Dendritic cell treated with granulocyte-macrophage colony-stimulating factor and Interleukin-4, amounts not matched to agents 40 ng/mL and 50 ng/mL, for 4 days (primary cell): ENCODE measurements at regions not wholly inside any gene's neighbourhood (a gene's known extent, or its start where the extent isn't known, plus 50 kb on each side); places are given as distances from the start of the nearest gene placed in this dataset.

Experiments
- H3K27ac Mint-ChIP-seq: one replicate; pipeline ENCODE4 v1.8.0; 2022; ENCODE audit warnings: mild to moderate bottlenecking, mixed read lengths
- H3K27me3 Mint-ChIP-seq: one replicate; pipeline ENCODE4 v1.8.0; 2022; ENCODE audit warnings: mild to moderate bottlenecking, mixed read lengths
- H3K36me3 Mint-ChIP-seq: one replicate; pipeline ENCODE4 v1.8.0; 2022; ENCODE audit warnings: low read depth, mixed read lengths
- H3K4me1 Mint-ChIP-seq: one replicate; pipeline ENCODE4 v1.8.0; 2022; ENCODE audit warnings: low read depth, mixed read lengths
- H3K4me3 Mint-ChIP-seq: one replicate; pipeline ENCODE4 v1.8.0; 2022; ENCODE audit warnings: mild to moderate bottlenecking, moderate library complexity, mixed read lengths
- H3K9me3 Mint-ChIP-seq: one replicate; pipeline ENCODE4 v1.8.0; 2022; ENCODE audit warnings: mixed read lengths
- intact Hi-C: fragments of 100-400 bp; cut with micrococcal nuclease; formaldehyde crosslinking; loops from one replicate; pipeline ENCODE4 v1.15.0; 2022

DNA sequence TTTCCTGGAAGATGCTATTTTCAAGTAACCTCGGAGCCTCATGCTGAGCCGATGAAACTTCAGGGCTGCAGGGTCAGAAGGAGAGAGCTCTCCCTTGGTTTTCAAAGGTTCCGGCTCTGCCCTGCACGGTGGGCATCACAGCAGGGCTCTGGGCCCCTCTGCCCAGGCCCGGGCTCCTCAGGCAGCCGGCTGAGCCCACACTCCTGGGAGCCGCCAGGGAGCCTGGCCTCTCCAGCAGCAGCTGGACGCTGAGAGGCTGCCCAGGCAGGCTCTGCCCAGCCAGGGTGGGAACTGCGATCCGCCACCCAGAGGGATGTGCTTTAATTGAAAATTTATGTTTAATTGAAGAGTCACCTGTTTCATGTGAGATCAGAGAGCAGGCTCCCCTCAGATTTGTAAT lies 97.5 kb upstream of the MGMT start:
- H3K27me3 Mint-ChIP-seq: peaks cover 36% of the 10 kb centered on the region
- no peaks in the 10 kb centered on the region for H3K4me1 Mint-ChIP-seq
- H3K9me3 Mint-ChIP-seq: no peaks in the 10 kb centered on the region
- intact Hi-C loops: no loop called here
- no peak overlapping the region for H3K27ac Mint-ChIP-seq
- no peak overlapping the region for H3K4me3 Mint-ChIP-seq
- no peaks in the 10 kb centered on the region for H3K36me3 Mint-ChIP-seq

- intact Hi-C loops: no loop called here
- Mint-ChIP-seq H3K4me3 (no peak overlapping the region), H3K4me1 (no peaks in the 10 kb centered on the region), H3K36me3 (no peaks in the 10 kb centered on the region), H3K9me3 (no peaks in the 10 kb centered on the region), H3K27me3 (peaks cover 36% of the 10 kb centered on the region), H3K27ac (no peak overlapping the region)
These were observed 95.5 kb upstream of the MGMT start for GRCh38 chr10:129371541-129371940.

DNA sequence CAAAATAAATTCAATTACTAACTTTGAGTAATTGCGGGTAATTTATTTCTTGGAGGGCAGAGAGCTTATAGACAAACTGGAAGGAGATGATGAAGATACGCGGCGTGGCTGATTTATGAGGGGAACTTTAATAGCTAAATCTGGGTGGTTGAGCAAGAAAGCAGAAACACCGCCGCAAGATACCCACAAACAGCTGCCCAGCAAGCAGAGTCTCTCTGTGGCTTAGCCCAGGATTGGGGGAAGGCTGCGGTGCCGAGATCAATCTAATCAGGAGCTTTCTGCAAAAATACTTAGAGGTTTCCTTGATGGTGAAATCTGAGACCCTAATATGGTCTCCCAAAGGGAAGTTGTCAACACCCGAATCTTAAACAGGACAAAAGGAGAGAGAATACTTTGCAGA lies 94.9 kb upstream of the MGMT start:
- Mint-ChIP-seq H3K27me3 (peaks cover 36% of the 10 kb centered on the region), H3K4me3 (no peak overlapping the region), H3K27ac (no peak overlapping the region), H3K36me3 (no peaks in the 10 kb centered on the region), H3K4me1 (no peaks in the 10 kb centered on the region), H3K9me3 (no peaks in the 10 kb centered on the region)
- intact Hi-C loops: no loop called here

- H3K27me3 Mint-ChIP-seq: peaks cover 36% of the 10 kb centered on the region
- H3K27ac Mint-ChIP-seq: no peak overlapping the region
- intact Hi-C loops: no loop called here
These were observed 93.8 kb upstream of the MGMT start for GRCh38 chr10:129373231-129373630.

DNA sequence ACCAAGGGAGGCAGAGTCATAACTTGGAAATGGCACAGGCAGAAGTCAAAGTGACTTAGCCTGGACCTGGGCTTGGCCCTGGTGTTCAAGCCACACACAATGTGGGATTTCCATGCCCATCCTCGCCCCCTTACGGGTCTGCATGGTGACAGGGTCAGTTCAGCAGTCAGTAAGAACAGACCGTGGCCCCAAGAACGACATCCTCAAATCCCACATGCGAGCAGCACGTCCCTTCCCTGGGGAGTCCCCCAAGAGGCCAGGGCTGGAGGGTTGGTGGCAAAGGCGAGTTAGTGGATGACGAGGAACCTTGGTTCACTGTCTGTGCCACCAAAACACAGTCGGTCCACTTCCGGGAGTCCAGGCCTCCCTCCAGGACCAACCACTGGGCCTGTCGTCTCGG lies 93.3 kb upstream of the MGMT start:
- Mint-ChIP-seq H3K27ac (no peak overlapping the region), H3K27me3 (peaks cover 38% of the 10 kb centered on the region), H3K36me3 (no peaks in the 10 kb centered on the region), H3K4me1 (no peaks in the 10 kb centered on the region), H3K4me3 (no peak overlapping the region), H3K9me3 (no peaks in the 10 kb centered on the region)
- intact Hi-C loops: no loop called here

More at GRCh38 chr10:129373231-129373630, 93.8 kb upstream of the MGMT start:
- H3K4me3 Mint-ChIP-seq: no peak overlapping the region
- H3K4me1 Mint-ChIP-seq: no peaks in the 10 kb centered on the region
- no peaks in the 10 kb centered on the region for H3K36me3 Mint-ChIP-seq
- H3K9me3 Mint-ChIP-seq: no peaks in the 10 kb centered on the region

DNA sequence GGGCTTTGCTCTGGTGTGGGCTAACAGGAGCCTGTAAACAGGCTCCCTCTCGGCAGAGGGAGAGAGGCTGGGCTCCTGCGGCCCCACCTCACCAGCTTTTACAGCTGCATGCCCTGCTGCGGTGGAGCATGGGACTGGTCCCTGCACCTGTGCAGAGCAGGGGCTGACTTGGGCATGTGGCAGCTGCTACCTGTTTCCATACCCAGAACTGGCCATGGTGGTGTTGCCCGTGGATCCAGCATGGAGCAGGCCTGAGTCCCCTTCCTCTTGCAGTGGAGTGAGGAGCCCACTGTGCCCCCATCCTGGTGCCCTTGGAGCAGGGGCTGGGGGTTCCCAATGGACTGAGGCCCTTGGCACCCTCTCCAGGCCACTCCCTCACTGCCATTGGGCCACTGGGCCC lies 91.9 kb upstream of the MGMT start:
- Mint-ChIP-seq H3K4me1 (no peaks in the 10 kb centered on the region), H3K4me3 (no peak overlapping the region), H3K36me3 (no peaks in the 10 kb centered on the region), H3K27ac (no peak overlapping the region), H3K27me3 (peaks cover 31% of the 10 kb centered on the region), H3K9me3 (no peaks in the 10 kb centered on the region)
- intact Hi-C loops: no loop called here

GRCh38 chr10:129375912-129376311 lies 91.1 kb upstream of the MGMT start:
- no peaks in the 10 kb centered on the region for H3K36me3 Mint-ChIP-seq
- H3K27ac Mint-ChIP-seq: no peak overlapping the region
- H3K27me3 Mint-ChIP-seq: peaks cover 29% of the 10 kb centered on the region
- H3K4me3 Mint-ChIP-seq: no peak overlapping the region
- no peaks in the 10 kb centered on the region for H3K9me3 Mint-ChIP-seq
- intact Hi-C loops: no loop called here
- no peaks in the 10 kb centered on the region for H3K4me1 Mint-ChIP-seq

DNA sequence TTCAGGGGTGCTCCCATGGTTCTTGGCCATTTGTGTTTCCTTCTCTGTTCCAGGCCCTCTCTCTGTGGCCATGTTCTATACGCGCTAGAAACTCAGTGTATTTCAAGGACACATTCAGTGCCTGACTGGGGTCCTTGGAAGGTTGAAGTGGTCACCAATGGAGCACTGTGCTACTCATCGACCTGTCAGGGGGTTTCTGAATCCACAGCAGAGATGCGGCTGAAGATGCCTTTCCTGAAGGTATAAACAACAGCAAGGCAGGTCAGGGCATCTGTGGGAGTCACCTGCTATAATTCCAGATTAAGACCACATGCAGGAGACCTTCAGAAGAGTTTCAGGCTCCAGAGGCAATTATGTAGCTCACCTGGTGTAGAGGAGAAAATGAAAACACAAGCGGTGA lies 86.8 kb upstream of the MGMT start:
- no peaks in the 10 kb centered on the region for H3K9me3 Mint-ChIP-seq
- H3K4me1 Mint-ChIP-seq: no peaks in the 10 kb centered on the region
- intact Hi-C loops: no loop called here
- no peak overlapping the region for H3K27ac Mint-ChIP-seq
- no peaks in the 10 kb centered on the region for H3K36me3 Mint-ChIP-seq
- no peak overlapping the region for H3K4me3 Mint-ChIP-seq
- peaks cover 2% of the 10 kb centered on the region for H3K27me3 Mint-ChIP-seq

- Mint-ChIP-seq H3K27me3 (peaks cover 2% of the 10 kb centered on the region), H3K27ac (no peak overlapping the region), H3K9me3 (no peaks in the 10 kb centered on the region), H3K4me3 (no peak overlapping the region), H3K36me3 (no peaks in the 10 kb centered on the region), H3K4me1 (no peaks in the 10 kb centered on the region)
- intact Hi-C loops: no loop called here
These were observed 85.3 kb upstream of the MGMT start for GRCh38 chr10:129381741-129382140.

GRCh38 chr10:129382401-129382800 lies 84.6 kb upstream of the MGMT start:
- Mint-ChIP-seq H3K4me3 (no peak overlapping the region), H3K27me3 (peaks cover 2% of the 10 kb centered on the region), H3K36me3 (no peaks in the 10 kb centered on the region), H3K4me1 (no peaks in the 10 kb centered on the region), H3K9me3 (no peaks in the 10 kb centered on the region), H3K27ac (no peak overlapping the region)
- intact Hi-C loops: no loop called here

DNA sequence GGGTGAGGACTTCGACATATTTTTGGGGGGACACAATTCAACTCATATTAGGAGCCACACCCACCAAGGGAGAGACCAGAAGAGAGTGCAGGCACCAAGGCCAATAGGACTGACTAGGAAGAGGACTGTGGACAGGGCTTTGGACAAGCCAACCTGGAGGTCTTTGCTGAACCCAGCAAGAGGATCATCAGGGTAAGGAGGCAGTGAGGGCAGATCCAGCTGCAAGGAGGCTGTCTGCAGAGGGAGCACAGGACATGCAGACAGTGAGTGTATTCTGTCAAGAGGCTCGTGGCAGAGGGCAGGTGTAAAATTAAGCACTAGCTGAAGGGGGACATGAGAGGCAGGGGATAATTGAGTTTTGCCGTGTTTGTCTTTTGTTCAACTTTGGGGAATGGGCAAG lies 83.4 kb upstream of the MGMT start:
- Mint-ChIP-seq H3K4me3 (no peak overlapping the region), H3K27ac (no peak overlapping the region), H3K4me1 (no peaks in the 10 kb centered on the region), H3K36me3 (no peaks in the 10 kb centered on the region), H3K27me3 (no peaks in the 10 kb centered on the region), H3K9me3 (no peaks in the 10 kb centered on the region)
- intact Hi-C loops: no loop called here

GRCh38 chr10:129385600-129385999 lies 81.4 kb upstream of the MGMT start:
- Mint-ChIP-seq H3K27ac (no peak overlapping the region), H3K9me3 (no peaks in the 10 kb centered on the region), H3K4me1 (no peaks in the 10 kb centered on the region), H3K36me3 (no peaks in the 10 kb centered on the region), H3K4me3 (no peak overlapping the region), H3K27me3 (no peaks in the 10 kb centered on the region)
- intact Hi-C loops: no loop called here

DNA sequence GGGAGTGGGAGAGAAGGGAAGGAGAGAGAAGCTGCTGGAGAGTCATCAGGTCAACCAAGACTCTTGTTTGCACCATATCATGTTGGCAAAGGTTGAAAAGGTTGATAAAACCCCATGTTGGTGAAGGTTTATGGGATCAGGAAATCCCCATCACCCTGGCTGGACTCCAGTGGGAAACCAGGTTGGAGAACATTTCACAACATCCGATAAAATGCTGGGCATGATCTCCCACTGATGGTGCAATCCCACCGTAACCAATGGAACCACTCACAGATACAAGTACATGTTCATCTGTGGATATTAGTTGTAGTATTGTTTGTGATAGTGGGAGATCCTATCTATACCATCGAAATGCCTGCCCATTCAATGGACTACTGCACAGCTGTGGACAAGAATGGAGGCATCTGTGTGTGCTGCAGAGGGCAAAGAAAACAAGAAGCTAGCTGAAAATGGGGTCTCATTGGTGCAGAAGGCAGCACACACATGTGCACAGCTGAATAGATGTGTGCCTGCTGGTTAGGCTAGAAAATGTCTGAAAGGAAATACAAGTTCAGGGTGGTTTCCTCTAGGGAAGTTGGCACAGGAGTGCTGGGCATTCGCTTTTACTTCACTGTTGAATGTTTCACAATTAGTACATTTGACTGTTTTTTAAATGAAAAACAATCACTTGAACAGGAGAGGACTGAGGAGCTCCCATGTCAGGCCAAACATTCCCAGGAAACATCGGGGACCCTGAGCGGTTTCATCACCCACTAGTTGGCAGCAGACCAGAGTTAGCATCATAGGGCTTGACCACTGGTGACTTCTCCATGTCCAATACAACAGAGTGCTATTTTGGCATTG lies 80.4 kb upstream of the MGMT start:
- Mint-ChIP-seq H3K36me3 (no peaks in the 10 kb centered on the region), H3K4me1 (no peaks in the 10 kb centered on the region), H3K27me3 (no peaks in the 10 kb centered on the region), H3K9me3 (no peaks in the 10 kb centered on the region), H3K27ac (no peak overlapping the region), H3K4me3 (no peak overlapping the region)
- intact Hi-C loops: no loop called here

- intact Hi-C loops: no loop called here
- Mint-ChIP-seq H3K27me3 (no peaks in the 10 kb centered on the region), H3K27ac (no peak overlapping the region), H3K4me1 (no peaks in the 10 kb centered on the region), H3K9me3 (no peaks in the 10 kb centered on the region), H3K36me3 (no peaks in the 10 kb centered on the region), H3K4me3 (no peak overlapping the region)
These were observed 79.8 kb upstream of the MGMT start for GRCh38 chr10:129387258-129387525.

DNA sequence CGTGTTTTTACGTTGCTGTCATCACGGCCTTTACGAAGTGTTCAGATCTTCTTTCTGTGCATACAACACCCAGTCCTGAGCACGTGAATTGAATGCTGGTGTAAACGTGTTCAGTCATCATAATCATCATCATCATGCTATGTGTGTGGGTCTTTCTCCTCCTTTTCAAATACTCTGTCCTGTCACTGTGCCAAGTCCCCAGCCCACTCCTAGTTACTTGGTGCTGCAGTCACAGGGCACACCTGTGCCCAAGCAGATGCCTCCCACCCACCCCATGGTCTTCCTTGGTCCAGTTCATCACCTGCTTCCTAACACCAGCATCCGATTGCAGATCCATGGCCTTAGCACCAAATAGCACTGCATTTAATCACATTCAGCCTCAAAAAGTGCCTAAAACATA lies 78.6 kb upstream of the MGMT start:
- no peaks in the 10 kb centered on the region for H3K4me1 Mint-ChIP-seq
- H3K36me3 Mint-ChIP-seq: no peaks in the 10 kb centered on the region
- no peaks in the 10 kb centered on the region for H3K27me3 Mint-ChIP-seq
- intact Hi-C loops: no loop called here
- no peaks in the 10 kb centered on the region for H3K9me3 Mint-ChIP-seq
- H3K27ac Mint-ChIP-seq: no peak overlapping the region
- H3K4me3 Mint-ChIP-seq: no peak overlapping the region
